NCI-H2029 (cell line): ENCODE measurements at regions not wholly inside any gene's neighbourhood (a gene's known extent, or its start where the extent isn't known, plus 50 kb on each side); places are given as distances from the start of the nearest gene placed in this dataset.
"Not testable (repeated sequence)": the region's sequence is repeated elsewhere in the genome, so short reads cannot be mapped to it uniquely, and the experiment has no call there.

Source experiments
- DNase-seq: peaks from one replicate; lab custom pipeline; 2025; lab: John Stamatoyannopoulos, UW

GRCh38 chr4:77306496-77306895 lies 149.5 kb downstream of the CCNG2 start:
- no peak for DNase-seq

DNA sequence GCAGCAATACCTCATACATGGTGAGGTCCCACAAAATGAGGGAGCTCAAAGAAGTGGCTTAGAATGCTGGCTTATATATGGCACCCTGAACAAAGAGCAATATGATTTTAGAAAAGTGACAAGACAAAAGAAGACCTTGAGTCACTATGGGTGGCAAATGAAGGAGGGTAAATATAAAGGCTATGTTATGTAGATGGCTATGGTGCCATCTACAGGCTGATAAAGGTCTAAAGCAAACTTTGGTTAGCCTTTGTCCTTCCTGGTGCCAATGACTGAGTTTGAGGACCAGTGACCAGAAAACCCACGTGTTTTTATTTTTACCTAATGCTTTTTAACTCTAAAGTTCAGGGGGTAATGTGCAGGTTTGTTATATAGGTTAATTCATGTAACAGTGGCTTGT lies 151.8 kb downstream of the CCNG2 start:
- peak; percentile 67 for DNase-seq

GRCh38 chr4:77309496-77309895 lies 152.5 kb downstream of the CCNG2 start:
- DNase-seq, result no peak

- DNase-seq, result no peak
Measured at GRCh38 chr4:77310931-77311330, 153.9 kb downstream of the CCNG2 start.

DNA sequence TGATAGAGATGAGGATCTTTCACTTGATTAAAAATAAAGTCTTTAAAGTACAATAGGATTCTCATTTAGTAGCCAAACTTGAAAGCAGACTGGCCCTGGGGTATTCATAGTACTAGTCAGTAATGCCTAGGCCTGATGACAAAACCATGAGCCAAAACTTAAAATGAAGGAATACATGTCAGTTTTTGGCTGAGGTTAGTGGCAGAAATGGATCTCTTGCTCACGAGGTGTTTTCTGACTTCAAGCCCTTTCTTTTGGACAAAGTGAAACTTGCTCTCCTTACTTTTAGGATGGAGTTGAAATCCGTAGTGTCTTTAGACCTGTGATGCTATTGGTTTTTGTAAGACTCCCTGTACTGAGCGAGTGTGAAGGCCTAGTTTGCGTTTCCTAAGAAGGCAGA lies 157.7 kb downstream of the CCNG2 start:
- DNase-seq, result no peak

DNA sequence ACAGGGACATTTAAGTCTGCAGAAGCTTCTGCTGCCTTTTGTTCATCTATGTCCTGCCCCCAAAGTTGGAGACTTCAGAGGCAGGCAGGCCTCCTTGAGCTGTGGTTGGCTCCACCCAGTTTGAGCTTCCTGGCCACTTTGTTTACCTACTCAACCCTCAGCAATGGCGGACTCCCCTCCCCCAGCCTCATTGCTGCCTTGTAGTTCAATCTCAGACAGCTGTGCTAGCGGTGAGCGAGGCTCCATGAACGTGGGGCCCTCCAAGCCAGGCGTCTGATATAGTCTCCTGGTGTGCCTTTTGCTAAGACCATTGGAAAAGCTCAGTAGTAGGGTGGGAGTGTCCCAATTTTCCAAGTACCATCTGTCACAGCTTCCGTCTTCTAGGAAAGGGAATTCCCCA lies 170.1 kb downstream of the CCNG2 start:
- DNase-seq, result no peak

GRCh38 chr4:77332696-77333270 lies 175.8 kb downstream of the CCNG2 start:
- DNase-seq, result no peak

DNA sequence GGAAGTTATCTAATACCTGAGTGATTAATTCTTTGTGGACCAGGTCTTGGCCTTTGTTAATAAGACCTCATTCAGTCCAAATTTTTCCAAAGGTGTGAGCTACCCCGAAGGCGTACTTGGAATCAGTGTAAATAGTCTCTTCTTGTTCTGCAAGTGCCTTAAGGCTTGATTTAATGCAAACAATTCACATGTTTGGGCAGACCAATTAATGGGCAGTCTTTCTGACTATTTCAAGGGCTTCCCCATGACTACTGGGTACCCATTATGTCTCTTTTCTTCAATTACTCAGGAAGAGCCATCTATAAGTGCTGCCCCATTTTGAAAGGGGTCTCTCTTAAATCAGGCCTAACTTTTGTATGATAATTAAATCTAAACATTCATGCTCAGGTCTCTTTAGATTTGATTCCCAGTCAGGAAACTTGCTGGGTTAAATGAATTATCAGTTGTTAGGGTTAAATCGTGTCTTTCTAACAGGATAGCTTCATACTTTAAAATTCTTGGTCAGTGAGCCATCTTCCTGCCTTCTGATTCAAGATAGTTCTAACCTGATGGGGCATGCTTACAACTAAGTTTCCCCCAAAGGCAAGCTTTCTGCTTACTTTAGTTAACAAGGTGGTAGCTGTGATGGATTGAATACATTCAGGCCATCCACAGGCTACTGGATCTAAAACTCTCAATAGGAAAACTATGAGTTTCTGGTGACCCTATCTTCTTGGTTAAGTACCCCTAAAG lies 179.6 kb downstream of the CCNG2 start:
- DNase-seq, result no peak

DNA sequence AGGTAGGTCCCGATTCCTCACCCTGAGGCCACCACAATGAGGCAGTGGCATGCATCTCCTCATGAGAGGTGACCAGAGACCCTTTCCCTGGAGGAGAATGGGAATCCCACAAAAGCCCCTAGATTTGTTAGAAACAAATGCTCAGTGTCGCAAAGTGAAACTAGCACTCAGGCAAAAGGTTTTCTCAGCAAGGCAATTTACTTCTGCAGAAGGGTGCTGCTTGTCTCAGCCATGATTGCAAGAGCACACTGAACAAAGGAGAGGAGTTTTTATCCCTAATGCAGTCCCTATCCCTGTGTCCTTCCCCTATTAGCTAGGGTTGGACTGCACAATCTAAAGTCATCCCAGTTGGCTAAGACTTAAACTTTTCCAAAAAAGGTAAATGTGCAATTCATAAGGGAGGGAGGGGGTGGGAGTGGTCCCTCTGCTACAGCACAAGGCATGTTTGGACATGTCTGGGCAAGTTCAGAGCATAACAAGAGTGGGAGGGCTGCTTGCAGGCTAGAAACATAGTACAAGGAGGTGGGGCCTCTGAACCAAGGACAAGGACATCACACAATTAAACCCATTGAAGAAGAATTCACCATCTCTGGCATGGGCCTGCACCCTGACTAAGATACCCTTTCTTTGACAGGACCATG lies 185.3 kb downstream of the CCNG2 start:
- DNase-seq, result no peak

- DNase-seq, result no peak
Measured at GRCh38 chr4:77344001-77344400, 187.0 kb downstream of the CCNG2 start.

DNA sequence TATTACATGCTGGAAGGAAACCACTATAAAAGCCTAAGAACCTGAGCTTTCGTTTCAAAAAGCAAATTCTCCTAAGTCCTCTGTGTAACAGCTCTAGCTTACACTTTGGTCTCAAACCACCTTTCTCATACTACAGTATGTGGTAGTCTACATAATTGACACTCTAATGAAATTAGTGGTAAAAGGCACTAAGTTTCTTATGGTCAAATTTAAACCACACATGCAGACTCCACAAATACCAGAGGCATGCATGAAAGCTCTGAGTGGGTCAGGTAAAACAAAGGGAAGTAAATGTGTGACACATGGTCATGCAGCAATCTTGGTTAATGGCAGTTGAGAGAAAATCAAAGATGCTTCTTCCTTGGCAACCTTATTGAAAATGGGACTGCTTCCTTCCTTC lies 187.8 kb downstream of the CCNG2 start:
- DNase-seq, result no peak

GRCh38 chr4:77347351-77347966 lies 190.5 kb downstream of the CCNG2 start:
- no peak for DNase-seq

GRCh38 chr4:77348815-77349214 lies 191.8 kb downstream of the CCNG2 start:
- no peak for DNase-seq

- no peak for DNase-seq
Measured at GRCh38 chr4:77349364-77349763, 192.4 kb downstream of the CCNG2 start.

- peak; percentile 56 for DNase-seq
Measured at GRCh38 chr4:77349796-77350195, 192.8 kb downstream of the CCNG2 start.

GRCh38 chr4:77352192-77352591 lies 195.2 kb downstream of the CCNG2 start:
- no peak for DNase-seq

DNA sequence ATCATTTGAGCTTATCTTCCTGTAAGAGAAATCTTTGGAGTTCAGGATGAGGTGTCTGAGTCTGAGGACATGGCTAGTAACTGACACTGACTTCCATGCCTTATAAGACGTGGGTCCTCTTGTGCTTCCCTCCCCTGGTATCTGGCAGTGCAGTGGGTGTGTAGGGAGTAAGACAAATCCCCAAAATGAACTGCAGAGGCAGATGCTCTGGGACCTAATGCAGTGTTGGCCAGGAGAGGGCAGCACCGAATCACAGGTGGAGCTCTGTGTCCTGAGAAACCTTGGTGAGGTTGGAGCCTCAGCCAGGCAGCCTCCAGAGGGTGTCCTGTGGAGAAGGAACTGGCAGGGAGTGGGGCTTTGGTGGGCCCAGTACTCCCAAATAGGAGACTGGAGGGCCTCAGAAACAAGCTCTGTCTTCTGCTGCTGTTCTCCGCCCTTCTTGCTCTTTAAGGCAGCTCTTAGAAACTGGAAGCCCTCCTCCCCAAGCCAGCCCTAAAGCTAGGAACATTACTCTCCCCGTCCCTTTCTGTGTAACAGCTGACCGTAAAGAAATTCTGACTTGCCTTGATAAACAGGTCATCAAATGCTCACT lies 196.8 kb downstream of the CCNG2 start:
- not testable (repeated sequence) for DNase-seq

GRCh38 chr4:77354550-77354949 lies 197.5 kb downstream of the CCNG2 start:
- DNase-seq, result peak; percentile 36

DNA sequence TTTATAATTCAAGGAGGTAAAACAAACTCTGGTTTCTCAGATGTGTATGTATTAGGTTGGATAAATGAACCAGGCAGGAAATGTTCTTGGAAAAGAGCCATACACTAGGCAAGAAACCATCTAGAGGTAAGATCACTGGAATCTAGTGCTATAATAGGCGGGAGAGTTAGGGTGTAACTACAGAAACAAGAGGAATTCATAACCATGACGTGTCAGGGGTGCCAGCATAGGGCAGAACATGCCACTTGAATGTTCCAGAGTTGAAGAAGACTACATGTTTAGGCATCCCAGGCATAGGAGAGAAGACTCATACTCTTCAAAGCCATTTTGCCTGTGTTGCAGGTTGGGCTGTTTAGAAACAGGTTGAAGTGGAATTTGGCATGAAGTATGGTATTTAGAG lies 198.7 kb downstream of the CCNG2 start:
- DNase-seq, result no peak

GRCh38 chr4:77358315-77358928 lies 201.4 kb downstream of the CCNG2 start:
- peak; percentile 6 for DNase-seq

GRCh38 chr4:77360451-77360850 lies 203.4 kb downstream of the CCNG2 start:
- DNase-seq, result peak; percentile 82

- DNase-seq, result not testable (repeated sequence)
Measured at GRCh38 chr4:77366876-77367275, 209.9 kb downstream of the CCNG2 start.
